IPS-NIHi7 (cell line): ENCODE measurements at regions not wholly inside any gene's neighbourhood (a gene's known extent, or its start where the extent isn't known, plus 50 kb on each side); places are given as distances from the start of the nearest gene placed in this dataset.
"Not testable (repeated sequence)": the region's sequence is repeated elsewhere in the genome, so short reads cannot be mapped to it uniquely, and the experiment has no call there.

ENCODE experiments used
- DNase-seq: peaks from one replicate; pipeline ENCODE4 v3.0.0; 2012; ENCODE audit warnings: mixed read lengths; ENCODE audit errors: extremely low spot score

DNA sequence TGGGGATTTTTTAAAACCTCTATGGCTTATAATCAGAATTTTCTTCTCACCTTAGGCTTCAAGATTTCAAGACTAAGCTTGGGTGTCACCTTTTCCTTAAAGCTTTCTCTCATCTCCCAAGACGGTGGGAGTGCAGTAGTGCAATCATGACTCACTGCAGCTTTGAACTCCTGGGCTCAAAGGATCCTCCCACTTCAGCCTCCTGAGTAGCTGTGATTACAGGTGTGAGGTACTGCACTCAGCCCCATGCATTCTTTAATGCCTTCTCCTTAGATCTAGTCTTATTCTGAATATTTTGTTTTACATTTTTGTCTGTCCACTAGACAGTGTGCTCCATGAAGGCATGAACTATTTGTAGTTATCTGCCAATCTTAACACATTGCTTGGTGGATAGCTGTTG lies 55.7 kb upstream of the FAT3 start:
- no peak for DNase-seq

GRCh38 chr11:92167571-92167970 lies 57.0 kb upstream of the FAT3 start:
- DNase-seq, result no peak

DNA sequence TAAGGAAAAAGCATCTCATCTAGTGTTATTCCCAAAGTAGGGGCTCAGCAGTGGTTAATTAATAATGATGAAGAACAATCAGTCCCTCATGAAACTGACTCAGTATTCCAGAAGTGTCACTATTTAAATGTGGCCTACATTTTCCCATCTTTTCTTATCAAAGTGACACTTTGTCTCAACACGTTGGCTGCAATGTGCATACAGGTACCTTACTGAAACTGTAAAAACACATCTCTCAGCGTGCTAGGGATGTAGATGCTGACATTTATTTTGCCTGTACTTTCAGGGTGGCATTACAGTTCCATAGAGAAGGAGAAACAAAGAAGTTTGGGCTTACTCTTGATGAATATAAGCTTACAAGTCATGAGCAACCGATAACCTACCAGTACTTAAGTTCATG lies 58.3 kb upstream of the FAT3 start:
- DNase-seq, result no peak

- no peak for DNase-seq
Measured at GRCh38 chr11:92163879-92164278, 60.7 kb upstream of the FAT3 start.

DNA sequence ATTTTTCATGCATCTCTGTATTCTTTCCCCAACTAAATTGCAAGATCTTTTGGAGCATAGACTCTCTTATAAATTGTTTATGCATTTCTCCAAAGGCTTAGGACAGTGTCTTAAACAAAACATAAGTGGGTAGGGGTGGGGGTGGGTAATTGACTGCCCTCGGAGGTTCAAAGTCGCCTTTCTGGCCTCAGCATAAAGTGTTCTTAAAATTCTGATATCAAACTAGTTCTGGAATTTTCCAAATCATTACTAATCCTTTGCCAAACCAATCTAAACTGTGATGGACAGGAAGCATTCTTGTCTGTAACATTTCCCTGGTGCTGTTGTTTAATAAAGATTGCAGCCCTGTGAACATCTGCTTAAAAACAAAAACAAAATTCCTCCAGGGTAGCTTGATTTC lies 61.8 kb upstream of the FAT3 start:
- DNase-seq, result no peak

- no peak for DNase-seq
Measured at GRCh38 chr11:92159931-92160330, 64.7 kb upstream of the FAT3 start.

- DNase-seq, result not testable (repeated sequence)
Measured at GRCh38 chr11:92157390-92157789, 67.2 kb upstream of the FAT3 start.

DNA sequence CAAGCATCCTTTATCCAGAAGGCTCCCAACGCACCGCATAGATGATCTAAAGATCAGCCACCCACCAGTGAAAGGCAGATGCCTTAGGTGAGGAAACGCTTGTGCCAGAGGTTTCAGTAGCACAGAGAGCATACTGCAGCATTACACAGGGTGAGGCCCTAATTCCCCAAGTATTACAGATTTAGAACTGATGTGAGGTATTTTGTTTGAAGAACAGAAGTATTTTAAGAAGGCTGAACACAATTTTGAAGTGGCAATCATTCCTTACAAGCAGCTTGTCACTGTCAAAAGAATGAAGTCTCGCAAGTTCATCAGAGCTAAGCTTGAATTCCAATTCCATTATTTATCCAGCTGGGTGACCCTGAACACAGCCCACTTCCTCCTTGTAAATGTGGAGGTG lies 70.0 kb upstream of the FAT3 start:
- DNase-seq, result no peak

GRCh38 chr11:92154110-92154509 lies 70.5 kb upstream of the FAT3 start:
- DNase-seq, result no peak

- DNase-seq, result no peak
Measured at GRCh38 chr11:92153542-92153941, 71.1 kb upstream of the FAT3 start.

GRCh38 chr11:92152245-92152644 lies 72.4 kb upstream of the FAT3 start:
- DNase-seq, result peak; percentile 57

GRCh38 chr11:92149996-92150395 lies 74.6 kb upstream of the FAT3 start:
- peak; percentile 14 for DNase-seq

DNA sequence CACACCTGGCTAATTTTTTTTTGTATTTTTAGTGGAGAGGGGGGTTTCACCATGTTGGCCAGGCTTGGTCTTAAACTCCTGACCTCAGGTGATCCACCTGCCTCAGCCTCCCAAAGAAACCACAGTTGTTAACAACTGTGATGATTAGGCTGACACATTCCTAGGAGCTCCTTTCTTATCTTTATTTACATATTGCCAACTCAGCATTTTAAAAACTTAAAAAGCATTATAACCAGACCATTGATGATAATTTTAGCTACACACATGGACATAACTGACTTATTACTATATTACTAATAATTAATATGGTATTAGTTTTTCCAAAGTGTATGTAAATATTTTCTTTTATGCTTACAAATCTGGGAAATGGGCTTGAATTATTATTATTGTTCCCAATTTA lies 82.9 kb upstream of the FAT3 start:
- no peak for DNase-seq

GRCh38 chr11:92141159-92141558 lies 83.5 kb upstream of the FAT3 start:
- no peak for DNase-seq

DNA sequence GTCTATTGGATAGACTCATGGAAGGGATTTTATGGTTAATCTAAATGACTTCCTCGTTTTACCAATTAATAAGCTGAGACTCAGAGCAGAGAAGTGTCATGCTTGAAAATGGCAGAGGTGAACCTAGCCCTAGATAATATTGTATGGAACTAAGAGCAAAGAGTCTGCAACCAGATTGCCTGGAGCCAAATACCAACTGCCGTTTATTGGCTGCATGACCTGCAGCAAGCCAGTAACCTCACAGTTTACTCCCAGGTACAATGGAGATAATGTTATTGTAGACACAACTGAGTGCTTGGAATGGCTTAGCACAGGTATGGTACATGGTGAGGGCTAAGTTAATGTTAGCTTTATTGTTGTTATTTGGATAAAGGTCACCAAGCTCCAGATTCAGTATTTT lies 84.6 kb upstream of the FAT3 start:
- no peak for DNase-seq

GRCh38 chr11:92138296-92138695 lies 86.3 kb upstream of the FAT3 start:
- DNase-seq, result no peak

GRCh38 chr11:92137747-92138146 lies 86.9 kb upstream of the FAT3 start:
- DNase-seq, result no peak

GRCh38 chr11:92136797-92137196 lies 87.8 kb upstream of the FAT3 start:
- DNase-seq, result peak; percentile 42

- DNase-seq, result no peak
Measured at GRCh38 chr11:92131289-92131865, 93.2 kb upstream of the FAT3 start.

- no peak for DNase-seq
Measured at GRCh38 chr11:92130421-92130831, 94.2 kb upstream of the FAT3 start.

GRCh38 chr11:92129811-92130210 lies 94.8 kb upstream of the FAT3 start:
- no peak for DNase-seq

DNA sequence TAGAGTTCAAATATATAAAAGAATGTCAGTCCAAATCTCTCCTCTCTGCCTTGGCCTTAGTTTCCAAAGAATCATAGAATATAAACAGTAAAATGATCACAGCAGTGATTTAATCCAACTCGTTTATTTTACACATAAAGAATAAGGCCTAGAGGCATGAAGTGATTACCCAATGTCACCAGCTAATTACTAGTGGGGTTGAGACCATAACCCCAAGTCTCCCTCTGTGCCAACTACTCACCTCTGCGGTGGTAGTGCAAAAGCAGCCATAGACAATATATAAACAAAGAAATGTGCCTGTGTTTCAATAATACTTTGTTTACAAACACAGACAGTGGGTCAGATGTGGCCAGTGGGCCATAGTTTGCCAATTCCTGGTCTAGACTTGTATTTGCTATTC lies 96.6 kb upstream of the FAT3 start:
- no peak for DNase-seq

GRCh38 chr11:92125321-92125720 lies 99.3 kb upstream of the FAT3 start:
- no peak for DNase-seq

DNA sequence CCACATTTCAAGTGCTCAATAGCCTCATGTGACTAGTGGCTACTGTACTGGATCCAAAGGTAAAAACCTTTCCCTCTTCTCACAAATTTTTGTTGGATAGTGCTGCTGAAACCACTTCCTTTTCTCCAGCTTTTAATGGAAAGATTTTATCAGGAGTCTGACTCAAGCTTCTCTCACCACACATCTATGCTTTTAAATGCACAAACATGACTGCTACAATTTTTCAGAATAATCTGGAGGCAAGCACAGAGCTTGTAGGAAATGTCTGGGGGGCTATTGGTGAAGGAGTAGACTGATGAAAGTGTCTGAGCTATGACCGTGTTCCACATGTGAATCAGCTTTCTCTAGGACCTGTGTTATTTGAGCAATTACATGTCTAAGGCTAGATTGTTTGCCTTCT lies 101.1 kb upstream of the FAT3 start:
- DNase-seq, result no peak

GRCh38 chr11:92122561-92122960 lies 102.1 kb upstream of the FAT3 start:
- DNase-seq, result no peak
